IPS DF 4.7 (cell line): ENCODE measurements at regions not wholly inside any gene's neighbourhood (a gene's known extent, or its start where the extent isn't known, plus 50 kb on each side); places are given as distances from the start of the nearest gene placed in this dataset.
A peak's percentile ranks its signal among the peaks of the same experiment; 100 is the strongest.
"Not testable (repeated sequence)": the region's sequence is repeated elsewhere in the genome, so short reads cannot be mapped to it uniquely, and the experiment has no call there.

ENCODE experiments used
- DNase-seq: peaks from one replicate; pipeline ENCODE4 v3.0.0-alpha.2; 2013; ENCODE audit warnings: low spot score; ENCODE audit errors: extremely low read depth

DNA sequence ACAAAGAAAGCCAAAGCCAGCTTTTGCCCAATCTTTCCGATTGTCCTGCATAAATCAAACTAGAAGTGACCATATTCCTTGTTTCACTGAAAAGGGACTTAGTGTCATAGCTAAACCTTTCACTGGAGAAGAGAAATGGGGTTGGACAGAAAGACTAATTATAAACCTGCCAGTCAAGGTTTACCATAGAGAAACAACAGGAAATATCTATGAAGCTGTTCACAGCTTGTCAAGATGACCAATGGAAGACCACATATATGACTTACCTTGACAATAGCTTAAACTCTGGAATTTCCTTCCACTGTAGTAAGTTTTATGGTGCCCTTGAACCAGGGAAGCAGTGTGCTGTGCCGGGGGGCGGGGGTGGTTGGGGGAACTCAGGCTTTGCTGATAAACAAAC, 107.7 kb upstream of the PHACTR1 start:
- no peak for DNase-seq

DNA sequence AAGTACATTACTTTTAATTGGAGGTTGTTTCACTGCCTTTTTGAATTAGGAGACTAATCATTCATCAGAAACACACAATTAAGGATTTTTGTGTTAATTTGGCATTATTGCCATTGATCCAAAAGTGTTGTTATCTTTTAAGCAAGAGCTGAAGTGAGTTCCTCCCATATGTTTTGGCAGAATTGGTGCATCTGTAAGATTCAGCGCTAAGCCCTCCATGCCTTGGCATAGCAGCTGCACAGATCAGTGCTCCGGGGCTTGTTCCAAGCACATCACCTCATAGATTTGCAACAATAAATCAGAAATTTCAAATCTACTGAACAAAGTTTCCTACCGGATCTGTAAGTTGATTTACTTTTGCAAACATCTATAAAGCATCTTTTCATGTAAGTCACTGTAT, 106.8 kb upstream of the PHACTR1 start:
- DNase-seq, result no peak

DNA sequence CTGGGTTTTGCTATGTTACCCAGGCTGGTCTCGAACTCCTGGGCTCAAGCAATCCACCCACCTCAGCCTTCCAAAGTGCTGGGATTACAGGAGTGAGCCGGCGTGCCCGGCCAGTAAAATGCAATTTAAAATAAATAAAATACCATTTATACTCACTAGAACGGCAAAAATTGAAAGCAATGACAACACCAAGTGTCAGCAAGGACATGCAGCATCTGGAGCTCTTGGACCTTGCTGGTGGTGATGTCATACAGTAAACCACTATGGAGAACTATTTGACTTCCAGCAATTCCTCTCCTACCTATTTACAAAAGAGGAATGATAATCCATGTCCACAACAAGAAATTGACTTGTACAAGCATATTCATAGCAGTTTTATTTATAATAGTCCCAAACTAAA, 105.7 kb upstream of the PHACTR1 start:
- DNase-seq, result no peak

DNA sequence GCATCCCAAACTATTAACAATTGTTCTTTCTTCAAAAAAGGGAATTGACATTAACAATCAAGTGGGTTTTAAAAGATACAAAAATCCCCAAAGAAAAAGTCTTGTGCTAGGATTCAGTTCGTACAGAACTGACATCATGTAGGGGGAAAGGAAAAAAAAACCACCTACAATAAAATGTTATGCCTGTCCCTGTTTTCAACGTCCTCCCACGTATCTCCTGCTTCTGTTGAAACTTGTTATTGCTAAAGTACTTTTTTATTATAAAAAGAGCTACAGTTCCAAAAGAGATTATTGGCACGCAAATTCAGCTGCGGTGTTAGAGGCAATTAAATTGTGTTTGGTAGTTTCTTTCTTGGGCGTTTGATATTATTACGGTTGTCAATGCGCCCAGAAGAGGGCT, 102.8 kb upstream of the PHACTR1 start:
- DNase-seq, result no peak

DNA sequence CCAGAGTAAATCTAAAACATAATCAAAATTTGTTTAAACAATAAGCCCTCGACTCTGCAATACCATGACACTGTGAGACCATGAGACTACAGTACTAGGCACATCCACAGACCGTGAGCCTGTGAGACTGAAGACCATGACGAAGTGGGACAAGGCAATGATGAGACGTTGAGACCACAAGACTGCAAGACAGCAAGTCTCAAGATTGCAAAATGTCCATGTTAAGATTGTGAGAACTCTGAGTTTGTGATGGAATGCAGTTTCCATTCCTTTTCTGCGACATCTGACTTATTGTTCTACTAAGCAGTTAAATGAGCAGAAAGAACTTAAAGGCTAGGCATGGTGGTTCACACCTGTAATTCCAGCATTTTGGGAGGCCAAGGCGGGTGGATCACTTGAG, 102.1 kb upstream of the PHACTR1 start:
- no peak for DNase-seq

DNA sequence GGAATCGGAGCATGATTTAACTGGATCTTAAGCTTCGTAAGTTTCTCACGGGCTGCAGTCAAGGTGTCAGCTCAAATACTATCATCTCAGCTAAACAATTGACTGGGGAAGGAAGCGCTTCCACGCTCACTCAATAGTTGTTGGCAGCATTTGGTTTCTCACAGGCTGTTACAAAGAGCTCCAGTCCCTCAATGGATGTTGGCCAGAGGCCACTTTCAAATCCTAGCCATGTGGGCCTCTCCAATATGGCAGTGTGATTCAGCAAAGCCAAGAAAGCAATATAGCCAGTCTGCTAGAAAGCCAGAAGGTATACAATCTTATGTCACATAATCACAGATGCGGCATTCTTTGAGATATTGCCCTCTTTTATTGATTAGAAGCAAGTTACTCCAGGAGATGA, 98.3 kb upstream of the PHACTR1 start:
- DNase-seq, result no peak

DNA sequence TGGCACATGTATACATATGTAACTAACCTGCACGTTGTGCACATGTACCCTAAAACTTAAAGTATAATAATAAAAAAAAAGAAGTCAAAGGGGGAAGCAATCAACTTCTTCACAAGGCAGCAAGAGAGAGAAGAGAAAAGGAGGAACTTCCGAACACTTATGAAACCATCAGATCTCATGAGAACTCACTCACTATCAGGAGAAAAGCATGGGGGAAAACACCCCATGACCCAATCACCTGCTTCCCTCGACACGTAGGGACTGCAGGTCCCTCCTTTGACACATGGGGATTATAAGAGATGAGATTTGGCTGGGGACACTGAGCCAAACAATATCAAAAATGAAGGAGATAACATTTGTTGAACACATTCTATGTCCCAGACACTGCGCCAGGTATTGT, 94.8 kb upstream of the PHACTR1 start:
- DNase-seq, result no peak

DNA sequence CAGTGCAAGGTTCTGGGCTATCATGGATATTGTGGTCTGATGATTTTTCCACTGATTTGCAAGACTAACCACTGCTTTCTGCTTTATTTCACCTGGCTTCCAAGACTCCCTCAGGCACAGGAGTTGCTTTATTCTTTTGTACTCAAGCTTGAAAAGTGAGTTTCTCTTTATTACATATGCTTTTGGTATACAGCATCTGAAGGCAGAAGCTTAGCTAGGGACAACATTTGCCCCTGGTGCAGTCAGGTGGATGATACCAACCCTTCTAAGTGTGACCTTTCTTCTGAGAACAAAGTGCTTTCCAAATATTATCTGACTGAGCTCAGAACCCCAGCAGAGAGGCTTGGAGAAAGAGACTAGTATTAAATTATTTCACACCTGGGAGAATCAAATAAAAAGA, 94.0 kb upstream of the PHACTR1 start:
- no peak for DNase-seq

DNA sequence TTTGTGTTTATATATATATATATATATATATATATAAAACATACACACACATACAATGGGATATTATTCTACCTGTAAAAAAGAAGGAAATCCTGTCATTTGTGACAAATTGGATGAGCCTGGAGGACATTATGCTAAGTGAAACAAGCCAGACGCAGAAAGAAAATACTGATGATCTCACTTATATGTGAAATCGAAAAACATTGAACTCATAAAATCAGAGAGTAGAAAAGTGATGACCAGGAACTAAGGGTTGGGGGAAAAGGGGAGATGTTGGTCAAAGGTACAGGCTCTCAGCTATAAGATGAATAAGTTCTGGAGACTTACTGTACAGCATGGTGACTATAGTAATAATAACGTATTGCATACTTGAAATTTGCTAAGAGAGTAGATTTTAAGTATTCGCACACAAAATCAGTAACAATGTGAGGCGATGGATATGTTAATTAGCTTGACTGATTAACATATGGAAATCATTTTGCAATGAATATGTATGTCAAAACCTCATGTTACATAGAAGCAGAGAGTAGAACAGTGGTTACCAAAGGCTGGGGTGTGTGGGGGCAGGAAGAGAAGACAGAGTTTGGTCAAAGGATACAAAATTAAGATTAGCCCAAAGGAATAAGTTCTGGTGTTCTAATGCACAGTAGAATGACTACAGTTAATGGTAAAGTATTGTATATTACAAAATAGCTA, 92.3 kb upstream of the PHACTR1 start:
- no peak for DNase-seq

DNA sequence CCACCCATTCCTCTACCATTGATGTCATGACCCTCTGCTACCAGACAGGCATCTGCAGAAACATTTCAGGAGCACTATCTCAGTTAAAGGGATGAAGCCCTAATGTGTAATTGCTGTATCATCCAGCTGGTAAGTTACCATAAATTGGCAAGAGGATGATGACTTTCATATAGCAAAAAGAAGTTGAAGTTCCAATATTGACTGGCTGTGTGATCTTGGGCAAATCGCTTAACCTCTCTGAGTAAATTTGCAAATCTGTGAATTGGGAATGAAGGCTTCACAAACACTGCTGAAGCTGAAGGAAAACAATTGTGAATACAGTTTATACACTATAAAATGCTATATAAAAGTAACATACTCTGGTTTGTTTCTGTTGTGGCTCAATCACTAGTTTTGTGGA, 89.5 kb upstream of the PHACTR1 start:
- DNase-seq, result no peak

DNA sequence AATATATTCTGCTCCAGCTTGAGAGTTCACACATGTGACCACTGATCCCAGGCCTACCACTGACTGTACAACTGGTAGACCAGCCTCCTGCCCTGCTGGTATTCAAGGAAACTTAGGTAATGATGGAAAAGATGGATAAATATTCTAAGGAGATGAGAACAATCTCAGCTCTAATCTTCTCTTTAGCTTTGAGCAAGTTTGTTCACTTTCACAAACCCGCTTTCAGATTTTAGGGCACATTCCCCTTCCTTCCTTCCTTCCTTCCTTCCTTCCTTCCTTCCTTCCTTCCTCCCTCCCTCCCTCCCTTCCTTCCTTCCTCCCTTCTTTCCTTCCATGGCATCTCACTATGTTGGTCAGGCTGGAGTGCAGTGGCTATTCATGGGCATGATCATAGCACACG, 88.2 kb upstream of the PHACTR1 start:
- DNase-seq, result no peak

DNA sequence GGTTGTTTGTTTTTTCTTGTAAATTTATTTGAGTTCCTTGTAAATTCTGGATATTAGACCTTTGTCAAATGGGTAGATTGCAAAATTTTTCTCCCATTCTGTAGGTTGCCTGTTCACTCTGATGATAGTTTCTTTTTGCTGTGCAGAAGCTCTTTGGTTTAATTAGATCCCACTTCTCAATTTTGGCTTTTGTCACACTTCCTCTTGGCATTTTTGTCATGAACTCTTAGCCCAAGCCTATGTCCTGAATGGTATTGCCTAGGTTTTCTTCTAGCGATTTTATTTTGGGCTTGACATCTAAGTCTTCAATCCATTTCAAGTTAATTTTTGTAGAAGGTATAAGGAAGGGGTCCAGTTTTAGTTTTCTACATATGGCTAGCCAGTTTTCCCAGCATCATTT, 82.8 kb upstream of the PHACTR1 start:
- DNase-seq, result not testable (repeated sequence)

DNA sequence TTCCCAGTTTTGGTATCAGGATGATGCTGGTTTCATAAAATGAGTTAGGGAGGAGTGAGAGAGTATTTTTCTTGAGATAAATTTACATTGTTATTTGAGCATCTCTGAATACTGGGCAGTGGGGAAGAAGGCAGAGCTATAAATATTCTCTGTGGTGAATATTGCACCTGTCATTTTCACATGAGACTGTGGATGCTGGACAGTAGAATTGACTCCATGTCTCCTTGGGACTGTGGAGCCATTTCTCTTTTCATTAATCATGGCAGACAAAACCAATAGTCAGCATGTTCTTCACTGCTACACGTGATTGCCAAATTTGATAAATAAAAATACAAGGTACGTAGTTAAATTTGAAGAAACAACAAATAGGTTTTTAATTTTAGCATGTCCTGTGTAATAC, 81.2 kb upstream of the PHACTR1 start:
- no peak for DNase-seq

DNA sequence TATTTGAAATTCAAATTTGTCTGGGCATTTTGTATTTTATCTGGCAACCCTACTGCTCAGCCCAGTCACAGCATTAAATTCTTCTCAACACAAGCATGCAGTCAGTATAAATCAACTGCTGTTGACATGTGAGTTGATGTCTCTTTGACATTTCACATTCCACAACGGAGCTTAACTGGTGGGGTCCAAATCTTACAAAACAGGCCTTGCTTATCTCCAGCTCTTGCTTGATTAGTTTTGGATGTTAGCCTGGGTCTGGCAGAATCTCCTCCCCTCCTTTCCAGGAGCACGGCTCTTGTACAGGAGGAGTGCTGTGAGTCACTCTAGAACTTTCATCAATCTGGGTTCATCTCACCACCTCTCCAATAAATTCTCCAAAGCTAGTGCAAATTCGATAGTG, 80.8 kb upstream of the PHACTR1 start:
- DNase-seq, result no peak

DNA sequence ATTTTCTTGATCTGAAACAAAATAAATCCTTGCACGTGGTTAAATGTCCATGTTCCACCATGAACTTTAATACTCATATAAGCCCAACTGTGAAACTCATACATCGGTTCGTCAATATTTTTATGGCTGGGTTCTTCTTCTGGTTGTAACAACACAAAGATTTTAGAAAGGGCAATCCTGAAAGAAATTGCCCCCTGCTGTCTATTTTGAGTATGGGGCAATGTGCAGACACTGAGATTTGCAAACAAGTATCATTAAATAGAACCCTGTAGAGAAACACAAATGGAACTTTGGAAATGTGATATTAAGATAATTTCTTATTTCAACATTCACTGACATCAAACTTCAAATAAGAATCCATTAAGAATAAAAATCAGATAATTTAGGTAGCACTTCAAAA, 80.2 kb upstream of the PHACTR1 start:
- no peak for DNase-seq

DNA sequence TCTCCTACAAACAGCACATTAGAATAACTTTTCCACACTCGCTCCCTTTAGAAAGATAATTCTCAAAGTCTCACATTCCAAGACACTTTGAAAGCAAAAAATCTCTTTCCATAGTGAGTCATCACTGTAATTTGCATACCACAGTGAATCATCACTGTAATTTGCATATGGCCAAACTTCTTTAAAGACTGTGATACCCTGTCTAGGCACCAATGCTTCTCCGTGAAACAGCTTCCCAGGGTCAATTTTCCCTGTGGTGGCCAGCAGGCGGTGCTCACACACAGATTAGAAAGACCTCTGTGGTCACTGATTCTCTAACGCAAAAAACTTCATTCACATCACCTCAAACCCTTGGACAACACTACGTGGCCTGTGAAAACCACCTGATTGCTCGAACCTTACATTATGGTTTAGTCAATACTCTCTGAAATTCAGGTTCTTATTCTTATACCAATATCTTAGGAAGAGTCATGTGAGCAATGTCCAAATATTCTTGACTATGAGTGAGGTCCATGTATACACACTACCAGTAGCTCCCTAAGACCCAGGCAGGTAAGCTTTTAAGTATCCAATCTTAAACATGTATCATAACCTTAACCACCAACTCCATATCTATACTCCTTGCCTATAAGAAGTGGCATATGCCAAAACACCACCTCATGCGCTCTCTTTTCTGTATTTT, 78.5 kb upstream of the PHACTR1 start:
- DNase-seq, result peak; percentile 69

DNA sequence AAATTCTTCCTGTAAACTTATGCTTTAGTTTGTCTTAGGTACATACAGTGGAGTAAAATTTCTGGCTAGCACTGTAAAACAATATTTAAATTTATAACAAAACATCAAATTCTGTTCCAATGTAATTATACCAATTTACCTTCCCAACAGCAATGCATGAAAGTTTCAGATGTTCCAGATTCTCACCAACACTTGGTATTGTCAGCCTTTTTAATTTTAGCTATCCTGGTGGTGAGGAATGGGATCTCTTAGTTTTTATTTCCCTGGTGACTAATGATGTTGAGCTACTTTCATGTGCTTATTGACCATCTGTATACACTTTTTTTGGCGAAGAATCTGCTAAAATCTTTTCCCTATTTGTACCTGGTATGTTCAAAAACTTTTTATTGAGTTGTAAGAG, 76.1 kb upstream of the PHACTR1 start:
- no peak for DNase-seq

DNA sequence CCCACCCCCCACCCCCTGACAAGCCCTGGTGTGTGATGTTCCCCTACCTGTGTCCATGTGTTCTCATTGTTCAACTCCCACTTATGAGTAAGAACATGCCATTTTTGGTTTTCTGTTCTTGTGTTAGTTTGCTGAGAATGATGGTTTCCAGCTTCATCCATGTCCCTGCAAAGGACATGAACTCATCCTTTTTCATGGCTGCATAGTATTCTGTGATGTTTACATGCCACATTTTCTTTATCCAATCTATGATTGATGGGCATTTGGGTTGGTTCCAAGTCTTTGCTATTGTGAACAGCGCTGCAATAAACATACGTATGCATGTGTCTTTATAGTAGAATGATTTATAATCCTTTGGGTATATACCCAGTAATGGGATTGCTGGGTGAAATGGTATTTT, 74.8 kb upstream of the PHACTR1 start:
- not testable (repeated sequence) for DNase-seq

DNA sequence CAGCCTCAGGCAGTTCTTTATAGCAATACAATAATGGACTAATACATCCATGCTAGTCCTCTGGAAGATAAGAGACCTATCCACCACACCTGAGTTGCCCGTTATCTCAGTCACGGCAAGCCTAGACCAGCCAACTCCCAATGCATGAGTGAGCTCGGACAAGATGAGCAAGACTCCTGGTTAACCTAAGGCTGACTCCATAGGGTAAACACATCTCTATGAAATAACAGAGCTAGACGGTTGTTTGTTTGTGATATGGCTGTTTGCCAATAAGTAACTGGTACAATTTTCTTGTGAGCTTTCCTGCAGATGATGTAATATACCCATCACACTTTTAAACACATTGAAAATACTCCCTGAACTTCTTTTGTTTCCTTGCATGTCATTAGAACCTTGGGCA, 70.6 kb upstream of the PHACTR1 start:
- no peak for DNase-seq

DNA sequence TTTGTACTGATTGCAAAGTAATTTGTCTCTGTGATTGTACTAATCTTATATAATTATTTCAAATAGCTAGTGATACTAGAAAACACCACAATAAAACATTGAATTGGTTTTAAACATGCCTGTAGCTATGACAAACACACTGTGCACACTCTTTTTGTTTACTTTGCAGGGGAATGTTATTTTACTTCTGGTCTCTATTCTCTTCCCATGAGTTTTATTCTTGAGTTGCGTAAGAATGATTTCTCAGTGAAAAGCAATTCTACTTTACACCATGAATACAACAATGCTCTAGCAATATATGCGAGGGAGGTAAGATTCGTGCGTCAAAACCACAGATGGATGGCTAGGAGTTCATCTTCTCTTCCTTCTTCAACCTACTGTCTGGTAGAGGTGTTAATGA, 68.4 kb upstream of the PHACTR1 start:
- DNase-seq, result no peak

DNA sequence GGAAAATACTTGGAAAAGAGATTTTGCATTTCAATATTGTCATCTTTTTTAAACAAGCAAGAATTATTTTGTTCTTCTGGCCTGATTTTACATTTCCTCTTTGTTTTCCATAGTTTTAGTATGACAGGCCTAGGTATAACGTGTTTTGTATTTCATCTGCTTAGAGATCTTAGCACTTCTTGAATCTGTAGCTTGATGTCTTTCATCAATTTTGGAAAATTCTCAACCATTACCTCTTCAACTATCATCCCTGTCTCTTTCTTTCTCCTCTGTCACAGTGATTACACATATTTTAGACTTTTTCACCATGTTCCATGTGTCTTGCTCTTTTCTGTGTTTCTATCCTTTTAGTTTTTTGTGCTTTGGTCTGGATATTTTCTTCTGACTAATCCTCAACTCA, 67.2 kb upstream of the PHACTR1 start:
- no peak for DNase-seq

DNA sequence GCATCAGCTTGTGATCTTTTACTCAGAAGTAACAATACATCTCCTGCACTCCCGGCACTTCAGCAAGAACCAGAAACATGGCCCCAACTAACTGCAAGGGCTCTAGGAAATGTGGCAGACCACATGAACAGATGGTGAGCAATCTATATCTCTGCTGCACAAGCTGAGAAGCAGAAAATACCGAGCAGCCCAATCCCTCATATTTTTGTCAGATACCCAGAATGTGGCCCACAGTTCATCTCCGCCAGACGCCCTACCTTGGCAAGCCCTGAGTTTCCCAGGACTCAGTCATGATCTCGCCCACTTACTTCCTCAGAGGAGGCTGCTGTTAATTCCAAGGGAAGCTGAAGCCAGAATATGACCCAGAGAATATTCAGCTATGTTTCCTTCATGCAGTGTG, 63.1 kb upstream of the PHACTR1 start:
- DNase-seq, result no peak

DNA sequence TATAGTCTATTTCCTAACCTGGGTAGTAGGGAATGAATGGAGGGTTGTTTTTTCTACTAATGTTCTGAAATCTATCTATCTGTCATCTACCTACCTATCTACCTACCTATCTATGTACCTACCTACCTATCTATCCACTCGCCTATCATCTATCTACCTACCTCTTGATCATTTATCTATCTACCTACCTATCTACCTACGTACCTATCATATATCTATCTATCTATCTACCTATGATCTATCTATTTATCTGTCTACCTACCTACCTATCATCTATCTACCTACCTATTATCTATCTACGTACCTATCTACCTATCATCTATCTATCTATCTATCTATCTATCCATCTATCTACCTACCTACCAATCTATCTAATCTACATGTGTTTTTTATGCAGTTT, 62.5 kb upstream of the PHACTR1 start:
- DNase-seq, result no peak

DNA sequence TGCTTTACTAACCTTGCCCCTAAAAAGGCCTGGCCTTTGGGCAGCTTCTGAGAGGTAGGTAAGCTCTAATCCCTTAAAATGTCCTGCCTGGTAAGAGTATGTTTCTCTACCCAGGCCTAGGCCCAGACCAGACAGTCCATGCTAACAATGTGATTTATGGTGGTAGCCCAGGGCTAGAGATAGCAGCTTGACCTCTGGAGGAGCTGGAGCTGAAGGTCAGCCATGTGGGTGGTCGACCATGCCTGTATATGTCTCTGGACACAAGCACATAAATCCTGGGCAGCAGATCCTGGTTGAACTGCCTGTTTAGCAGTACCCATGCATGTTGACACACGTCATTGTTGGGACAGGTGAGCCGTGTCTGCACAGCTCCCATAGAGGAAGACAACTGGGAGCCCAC, 62.1 kb upstream of the PHACTR1 start:
- DNase-seq, result no peak
